NCI-H146 treated with DMSO at 0.1 percent for 48 hours (cell line): ENCODE measurements at regions not wholly inside any gene's neighbourhood (a gene's known extent, or its start where the extent isn't known, plus 50 kb on each side); places are given as distances from the start of the nearest gene placed in this dataset.
"Not testable (repeated sequence)": the region's sequence is repeated elsewhere in the genome, so short reads cannot be mapped to it uniquely, and the experiment has no call there.

Experiments used
- DNase-seq: peaks from one replicate; lab custom pipeline; 2025; ENCODE audit not compliant: unreplicated experiment; lab: John Stamatoyannopoulos, UW

DNA sequence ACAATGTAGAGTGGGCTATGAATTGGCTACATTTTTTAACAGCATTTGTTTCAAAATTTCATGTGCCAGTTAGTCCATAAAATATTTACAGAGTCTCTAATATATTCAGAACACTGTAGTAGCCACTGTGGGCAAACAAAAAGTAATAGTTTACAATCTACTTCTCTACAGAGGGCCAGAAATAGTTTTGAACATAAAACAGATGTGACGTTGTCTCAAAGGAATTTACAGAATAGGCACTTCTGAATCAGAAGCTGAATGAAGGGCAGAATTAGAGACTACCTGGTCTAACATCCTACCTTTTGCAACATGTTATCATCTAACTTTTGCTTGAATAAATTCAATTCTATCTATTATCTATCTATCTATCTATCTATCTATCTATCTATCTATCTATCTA is 811.9 kb upstream of the EPHA5 start:
- no peak for DNase-seq

DNA sequence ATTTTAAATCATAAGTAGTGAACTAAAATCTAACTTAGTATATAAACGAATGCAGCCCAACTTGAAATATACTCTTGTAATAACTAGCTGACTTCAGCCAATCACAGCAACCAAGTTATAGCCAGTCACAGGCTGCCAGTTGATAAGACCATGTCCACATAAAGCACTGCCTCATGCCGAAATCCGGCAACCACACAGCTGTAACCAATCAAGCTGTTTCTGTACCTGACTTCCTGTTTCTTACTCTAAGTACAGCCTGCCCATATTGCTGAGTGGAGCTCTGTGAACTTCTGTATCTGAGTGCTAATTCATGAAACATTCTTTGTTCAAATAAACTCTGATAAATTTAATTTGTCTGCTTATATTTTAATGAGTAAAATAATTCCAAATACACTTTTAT is 805.3 kb upstream of the EPHA5 start:
- DNase-seq = no peak

DNA sequence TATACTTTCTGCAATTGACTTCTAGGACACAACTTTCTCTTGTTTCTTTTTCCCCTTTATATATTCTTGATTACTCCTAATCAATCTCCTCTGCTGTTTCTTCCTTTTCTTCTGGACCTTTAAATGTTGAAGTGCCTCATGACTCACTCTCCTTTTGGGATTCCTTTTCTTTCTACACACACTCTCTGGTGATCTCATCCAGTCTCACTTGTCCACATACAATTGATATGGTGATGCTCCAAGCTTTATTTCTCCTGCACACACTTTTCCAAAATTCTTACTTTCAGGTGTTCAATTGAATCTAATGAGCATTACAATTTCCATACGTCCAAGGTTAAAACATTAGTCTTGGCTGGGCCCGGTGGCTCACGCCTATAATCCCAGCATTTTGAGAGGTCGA is 794.8 kb upstream of the EPHA5 start:
- no peak for DNase-seq

DNA sequence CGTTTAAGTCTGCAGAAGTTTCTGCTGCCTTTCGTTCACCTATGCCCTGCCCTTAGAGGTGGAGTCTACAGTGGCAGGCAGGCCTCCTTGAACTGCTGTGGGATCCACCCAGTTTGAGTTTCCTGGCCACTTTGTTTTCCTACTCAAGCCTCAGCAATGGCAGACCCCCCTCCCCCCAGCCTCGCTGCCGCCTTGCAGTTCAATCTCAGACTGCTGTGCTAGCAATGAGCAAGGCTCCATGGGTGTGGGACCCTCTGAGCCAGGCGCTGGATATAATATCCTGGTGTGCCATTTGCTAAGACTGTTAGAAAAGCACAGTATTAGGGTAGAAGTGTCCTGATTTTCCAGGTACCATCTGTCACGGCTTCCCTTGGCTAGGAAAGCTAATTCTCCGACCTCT is 792.6 kb upstream of the EPHA5 start:
- DNase-seq = not testable (repeated sequence)

DNA sequence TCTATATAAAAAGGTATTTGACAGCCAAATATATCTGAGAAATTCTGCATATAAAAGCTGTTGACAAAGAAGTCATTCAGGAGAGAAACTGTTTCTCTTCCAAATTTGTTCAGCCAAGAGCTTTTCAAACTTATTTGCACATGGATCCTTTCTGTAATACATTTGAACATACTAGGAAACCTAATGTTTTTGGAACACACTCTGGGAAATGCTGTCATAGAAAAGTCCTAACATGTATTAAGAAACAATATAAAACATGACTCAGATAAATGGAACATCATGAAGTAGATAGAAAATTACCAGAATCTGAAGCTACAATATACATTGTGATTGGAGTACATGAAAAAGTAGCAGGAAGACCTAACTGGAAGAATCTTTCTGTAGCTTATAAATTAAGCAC is 781.5 kb upstream of the EPHA5 start:
- no peak for DNase-seq

DNA sequence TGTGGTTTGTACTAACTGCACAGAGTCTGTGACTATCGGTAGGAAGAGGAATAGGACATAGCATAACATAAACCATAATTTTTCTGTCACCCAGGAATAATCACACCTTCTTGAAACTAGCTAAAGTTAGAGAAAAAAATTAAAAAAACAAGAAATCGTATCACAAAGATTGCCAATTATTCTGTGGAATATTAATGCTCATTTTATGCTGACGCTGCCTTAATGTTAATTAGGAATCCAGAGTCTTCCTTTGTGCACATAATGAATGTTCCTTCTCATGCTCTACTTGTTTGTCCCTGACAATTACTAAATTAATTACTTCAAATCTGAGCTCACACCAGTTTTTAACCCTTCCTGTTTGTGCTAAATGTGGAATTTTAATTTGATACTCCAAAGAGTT is 772.7 kb upstream of the EPHA5 start:
- DNase-seq = no peak

DNA sequence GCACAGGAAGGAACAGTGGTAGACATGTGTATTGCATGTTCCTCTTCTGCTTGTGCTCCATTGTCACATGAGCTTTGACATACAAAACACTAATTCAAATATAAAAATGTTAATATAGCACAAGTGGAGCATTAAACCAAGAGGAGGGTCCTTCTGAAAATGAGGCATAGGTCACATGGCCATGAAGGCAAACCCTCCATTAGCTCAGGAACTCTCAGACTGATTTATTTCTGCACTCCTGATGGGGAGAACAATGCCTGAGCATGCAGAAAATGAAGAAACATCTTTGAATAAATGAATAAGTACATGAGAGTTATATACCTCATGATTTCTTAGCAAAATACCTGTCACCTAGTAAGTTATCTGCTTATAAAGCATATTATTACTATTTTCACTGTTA is 769.2 kb upstream of the EPHA5 start:
- DNase-seq = no peak

DNA sequence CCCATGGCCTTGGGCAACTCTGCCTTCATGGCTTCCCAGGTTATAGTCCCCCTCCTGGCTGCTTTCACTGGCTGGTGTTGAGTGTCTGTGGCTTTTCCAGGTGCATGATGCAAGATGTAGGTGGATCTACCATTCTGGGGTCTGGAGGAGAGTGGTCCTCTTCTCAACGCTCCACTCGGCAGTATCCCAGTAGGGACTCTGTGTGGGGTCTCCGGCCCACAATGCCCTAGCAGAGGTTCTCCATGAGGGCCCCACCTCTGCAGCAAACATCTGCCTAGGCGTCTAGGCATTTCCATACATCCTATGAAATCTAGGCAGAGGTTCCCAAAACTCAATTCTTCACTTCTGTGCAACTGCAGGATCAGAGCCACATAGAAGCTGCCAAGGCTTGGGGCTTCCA is 763.4 kb upstream of the EPHA5 start:
- DNase-seq = no peak

DNA sequence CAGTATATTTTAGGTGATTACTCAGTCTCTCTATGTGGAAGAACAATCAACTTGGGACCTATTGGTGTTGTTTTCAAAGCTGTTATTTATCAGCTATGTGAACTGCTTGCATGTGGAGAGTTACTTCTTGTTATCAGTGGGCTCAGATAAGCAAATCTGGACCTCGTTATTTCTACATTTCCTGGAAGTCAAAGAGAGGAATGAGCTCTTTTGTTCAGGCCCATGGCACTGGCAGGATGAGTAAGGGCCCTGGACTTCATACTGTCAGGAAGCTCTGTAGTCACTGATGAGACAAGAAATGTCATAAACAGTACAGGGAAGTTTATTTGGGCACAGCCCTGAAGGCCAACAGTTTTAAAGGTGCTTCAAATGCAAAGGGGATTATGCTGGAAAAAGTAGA is 760.6 kb upstream of the EPHA5 start:
- no peak for DNase-seq

DNA sequence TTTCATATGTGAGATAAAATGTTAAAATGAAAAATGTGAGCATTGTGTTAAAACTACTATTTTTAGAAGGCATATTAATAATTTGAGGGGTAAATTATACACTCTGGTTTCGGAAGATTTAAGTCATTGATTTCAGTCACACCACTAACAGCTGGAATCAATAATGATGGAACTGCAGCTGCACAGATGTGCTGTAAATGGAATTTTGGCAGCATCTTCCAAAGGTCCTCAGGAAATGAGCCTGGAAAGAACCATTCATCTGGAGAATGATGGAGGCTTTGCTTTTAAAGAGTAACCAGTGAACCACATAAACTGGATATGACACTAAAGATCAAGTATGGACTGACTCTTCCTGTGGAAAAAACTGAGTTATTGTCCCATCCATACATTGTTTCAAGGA is 759.0 kb upstream of the EPHA5 start:
- no peak for DNase-seq

DNA sequence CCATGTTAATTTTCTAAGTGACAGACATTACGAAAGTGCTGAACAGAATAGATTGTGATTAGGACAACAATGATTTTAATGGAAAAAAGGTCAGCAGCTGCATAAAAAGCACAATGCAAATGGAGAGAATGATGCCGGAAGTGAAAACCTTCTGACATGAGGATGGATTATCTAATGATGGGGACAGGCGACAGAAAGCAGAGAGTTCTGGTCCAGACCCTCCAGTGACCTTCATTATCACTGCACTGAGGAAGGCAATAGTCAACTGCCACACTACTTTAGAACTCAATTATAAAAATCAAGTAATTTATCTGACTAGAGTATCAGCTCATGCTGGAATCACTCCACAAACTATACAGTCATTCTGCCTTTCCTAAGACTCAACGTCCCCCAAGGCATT is 746.1 kb upstream of the EPHA5 start:
- DNase-seq = no peak

DNA sequence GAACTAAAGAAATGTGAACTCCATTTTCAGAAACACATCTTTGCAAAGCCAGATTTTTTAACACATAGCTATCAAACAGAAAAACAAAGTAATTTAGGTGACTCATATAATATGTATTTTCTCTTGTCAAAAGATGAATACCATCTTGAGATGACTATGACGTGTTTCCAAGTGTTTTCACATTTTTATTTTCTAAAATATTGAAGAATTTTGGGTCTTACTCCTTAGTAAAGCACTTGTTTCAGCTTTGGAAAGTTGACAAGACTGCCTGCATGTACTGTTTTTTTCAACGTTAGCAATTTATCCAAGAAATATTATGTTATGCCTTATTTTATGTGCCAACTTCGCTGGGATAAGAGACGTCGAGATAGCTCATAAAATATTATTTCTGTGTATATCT is 733.9 kb upstream of the EPHA5 start:
- DNase-seq = no peak

DNA sequence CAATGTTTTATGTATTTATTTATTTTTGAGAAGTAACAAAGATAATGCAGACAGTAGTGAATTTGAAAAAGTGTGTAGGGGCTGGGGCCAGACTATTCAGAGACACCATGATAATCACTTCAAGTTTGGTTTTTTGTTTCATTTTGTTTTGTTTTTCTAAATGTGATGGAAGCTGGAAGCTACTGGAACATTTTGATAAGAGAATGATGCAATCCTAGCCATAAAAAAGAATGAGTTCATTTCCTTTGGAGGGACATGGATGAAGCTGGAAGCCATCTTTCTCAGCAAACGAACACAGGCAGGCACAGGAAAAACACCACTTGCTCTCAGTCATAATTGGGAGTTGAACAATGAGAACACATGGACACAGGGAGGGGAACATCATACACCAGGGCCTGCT is 706.6 kb upstream of the EPHA5 start:
- no peak for DNase-seq

DNA sequence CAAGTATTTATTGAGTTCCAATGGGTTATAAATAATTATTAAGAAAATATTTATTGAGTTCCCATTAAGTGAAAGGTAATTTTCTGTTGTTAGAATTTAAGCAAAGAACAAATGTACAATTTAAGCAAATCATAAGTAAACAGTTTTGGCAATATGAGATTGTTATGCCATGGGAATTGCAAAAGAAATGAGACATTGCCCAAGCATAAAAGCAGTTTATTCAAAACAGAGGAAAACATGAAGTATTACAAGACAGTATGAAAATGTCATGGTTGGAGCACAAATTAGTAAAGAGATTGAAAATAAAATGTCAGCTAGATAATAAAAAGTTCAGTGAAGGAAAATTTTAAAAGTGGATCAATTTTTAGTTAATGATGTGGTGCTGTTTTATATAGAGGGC is 706.1 kb upstream of the EPHA5 start:
- no peak for DNase-seq

DNA sequence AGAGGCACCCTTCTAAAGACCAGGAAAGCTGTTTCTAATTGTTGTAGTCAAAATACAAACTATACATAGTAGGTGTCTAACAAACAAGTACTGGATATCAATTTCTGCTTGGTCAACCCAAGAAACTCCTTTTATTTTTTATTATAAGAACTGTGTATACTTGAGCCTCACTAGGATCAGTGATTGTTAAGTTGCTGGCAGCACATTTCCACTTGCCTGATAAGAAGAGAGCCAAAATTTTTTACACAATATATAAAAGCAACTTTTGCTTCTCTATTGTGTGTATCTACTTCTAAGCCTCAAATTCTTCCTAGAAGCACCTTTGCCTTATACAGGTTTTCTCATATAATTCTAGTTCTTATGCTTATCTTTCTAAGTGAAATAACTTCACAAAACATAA is 703.0 kb upstream of the EPHA5 start:
- no peak for DNase-seq

DNA sequence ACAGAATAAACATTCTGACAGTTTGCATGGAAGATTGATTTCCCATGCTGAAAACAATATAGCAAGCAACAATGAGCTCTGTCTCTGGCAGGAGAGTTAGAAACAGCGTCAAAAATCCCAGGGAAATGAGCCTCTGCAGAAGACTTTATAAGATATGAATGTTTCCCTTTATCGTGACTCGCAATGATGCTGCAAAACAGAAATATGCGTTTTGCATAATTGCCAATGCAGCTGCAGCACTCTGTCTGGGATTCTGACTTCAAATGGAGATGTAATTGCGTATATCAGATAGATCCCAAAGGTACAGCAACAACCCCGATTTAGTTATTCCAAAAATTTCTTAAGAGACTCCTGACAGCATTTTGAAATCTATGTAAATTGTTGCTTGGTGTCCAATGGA is 702.4 kb upstream of the EPHA5 start:
- DNase-seq = no peak

DNA sequence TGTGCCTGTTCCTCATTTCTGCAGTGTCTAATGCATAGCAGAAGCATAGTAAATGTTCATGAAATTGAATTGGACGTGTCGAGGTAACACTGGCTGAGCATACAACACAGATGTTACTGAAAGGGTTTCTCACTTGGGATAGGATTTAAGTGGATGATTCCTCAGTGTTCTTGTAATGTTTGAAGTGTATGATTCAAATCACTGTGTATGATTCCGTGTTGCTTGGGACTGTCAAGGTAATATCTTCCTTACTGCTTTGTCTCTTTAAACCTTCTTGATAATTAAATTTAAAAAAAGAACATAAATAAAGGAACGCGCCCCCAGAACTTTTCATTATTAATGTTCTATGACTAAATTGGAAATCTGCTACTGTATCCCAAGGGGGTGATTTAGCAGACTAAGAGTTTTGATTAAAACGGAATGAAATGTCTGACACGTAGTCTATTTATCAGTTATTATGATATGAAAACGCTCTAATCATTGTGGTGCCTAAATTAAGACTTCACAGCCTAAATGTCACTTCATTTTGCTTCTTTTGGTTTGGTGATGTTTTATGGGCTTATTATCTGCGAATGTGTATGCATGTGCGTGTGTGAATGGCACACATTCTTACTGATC is 696.9 kb upstream of the EPHA5 start:
- no peak for DNase-seq

DNA sequence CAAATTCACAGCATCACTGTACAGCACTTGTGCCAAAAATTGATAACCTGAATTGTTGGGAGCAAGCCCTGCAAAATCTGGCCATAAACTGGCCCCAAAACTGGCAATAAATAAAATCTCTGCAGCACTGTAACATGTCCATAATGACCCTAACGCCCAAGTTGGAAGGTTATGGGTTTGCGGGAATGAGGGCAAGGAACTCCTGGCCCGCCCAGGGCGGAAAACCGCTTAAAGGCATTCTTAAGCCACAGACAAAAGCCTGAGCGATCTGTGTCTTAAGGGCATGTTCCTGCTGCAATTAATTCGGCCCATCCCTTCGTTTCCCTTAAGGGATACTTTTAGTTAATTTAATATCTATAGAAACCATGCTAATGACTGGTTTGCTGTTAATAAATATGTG is 690.1 kb upstream of the EPHA5 start:
- DNase-seq = not testable (repeated sequence)

DNA sequence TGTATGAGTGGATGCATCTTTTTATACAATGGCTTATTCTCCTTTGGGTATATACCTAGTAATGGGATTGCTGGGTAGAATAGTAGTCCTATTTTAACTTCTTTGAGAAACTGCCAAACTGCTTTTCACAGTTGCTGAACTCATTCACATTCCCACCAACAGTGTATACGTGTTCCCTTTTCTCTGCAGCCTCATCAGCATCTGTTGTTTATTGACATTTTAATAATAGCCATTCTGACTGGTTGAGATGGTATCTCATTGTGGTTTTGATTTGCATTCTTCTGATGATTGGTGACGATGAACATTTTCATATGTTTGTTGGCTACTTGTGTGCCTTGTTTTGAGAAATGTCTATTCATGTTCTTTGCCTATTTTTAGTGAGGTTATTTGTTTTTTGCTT is 687.0 kb upstream of the EPHA5 start:
- no peak for DNase-seq

DNA sequence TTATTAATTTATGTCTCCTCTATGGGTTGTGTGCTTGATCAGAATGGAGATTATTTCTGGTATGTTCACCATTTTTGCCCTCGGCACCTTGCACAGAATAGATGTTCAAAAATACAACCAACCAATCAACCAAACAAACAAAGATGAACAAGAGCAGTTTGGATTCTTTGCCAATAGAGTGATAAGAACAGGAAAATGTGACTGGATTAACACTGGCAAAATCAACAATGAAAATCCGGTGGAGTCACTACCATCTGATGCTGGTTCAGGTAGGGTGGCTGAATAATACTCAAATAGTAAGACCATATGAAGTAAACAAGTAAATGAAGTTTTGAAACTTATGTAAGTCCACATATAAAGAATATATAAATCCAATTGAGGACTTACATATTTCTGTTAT is 685.0 kb upstream of the EPHA5 start:
- DNase-seq = no peak

DNA sequence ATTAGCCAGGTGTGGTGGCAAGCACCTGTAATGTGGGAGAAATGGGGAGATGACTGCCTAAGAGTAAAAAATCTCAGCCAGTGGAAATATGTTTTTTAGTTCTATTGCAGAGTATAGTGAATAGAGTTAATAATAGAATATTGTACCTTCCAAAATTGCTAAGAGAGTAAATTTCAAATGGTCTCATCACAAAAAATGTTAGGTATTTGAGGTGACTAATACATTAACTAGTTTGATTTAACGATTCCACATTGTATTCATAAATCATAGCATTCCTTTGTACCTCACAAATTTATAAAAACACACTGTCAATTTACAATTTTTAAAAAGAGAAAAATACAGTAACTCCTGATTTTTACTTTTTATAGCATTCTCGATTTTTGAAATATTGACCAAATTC is 681.5 kb upstream of the EPHA5 start:
- DNase-seq = no peak

DNA sequence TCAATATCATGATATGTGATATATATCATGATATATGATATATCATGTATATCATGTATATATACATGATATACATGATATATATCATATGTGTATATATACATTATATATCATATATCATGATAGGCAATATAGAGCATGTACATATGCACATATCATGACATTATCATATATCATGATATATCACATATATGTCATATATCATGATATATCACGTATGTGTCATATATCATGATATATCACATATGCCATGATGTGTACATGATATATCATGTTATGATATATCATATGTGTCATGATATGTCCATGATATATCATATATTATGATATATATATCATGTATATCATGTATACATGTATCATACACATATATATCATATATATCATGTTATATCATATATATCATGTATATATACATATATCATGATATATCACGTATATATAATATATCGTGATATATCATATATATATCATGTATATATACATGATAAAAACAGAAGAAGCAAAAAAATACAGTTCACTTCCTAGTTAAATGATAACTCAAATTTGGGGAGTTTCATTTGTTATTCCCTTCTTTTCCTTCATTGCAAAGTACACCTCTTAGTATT is 670.1 kb upstream of the EPHA5 start:
- DNase-seq = no peak

DNA sequence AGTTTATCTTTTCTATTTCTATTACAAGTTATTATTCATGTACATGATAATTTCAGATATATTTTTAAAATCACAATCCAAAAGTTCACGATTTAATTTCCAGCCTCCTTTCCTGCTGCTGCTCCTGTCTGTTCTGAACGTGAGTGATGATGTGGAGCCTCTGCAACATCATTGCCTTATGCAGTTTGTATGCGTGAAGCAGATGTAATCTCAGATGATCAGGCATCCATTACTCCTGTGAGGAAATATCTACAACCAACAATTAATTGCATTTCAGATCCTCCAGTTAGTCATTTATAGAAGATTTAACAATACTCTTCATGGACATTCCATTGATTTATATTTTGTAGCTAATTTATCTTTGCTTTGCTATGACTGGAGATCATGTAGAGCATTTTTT is 668.7 kb upstream of the EPHA5 start:
- DNase-seq = no peak
